BLaER1 (cell line): ENCODE measurements at regions not wholly inside any gene's neighbourhood (a gene's known extent, or its start where the extent isn't known, plus 50 kb on each side); places are given as distances from the start of the nearest gene placed in this dataset.
A peak's percentile ranks its signal among the peaks of the same experiment; 100 is the strongest.

Source experiments
- H3K27ac ChIP-seq: shearing (Covaris generic); formaldehyde crosslinking; 2 replicates; pipeline ENCODE4 v1.8.1; 2022
- H3K27me3 ChIP-seq: shearing (Covaris generic); formaldehyde crosslinking; 2 replicates; pipeline ENCODE4 v1.8.1; 2022
- H3K36me3 ChIP-seq: shearing (Covaris generic); formaldehyde crosslinking; 2 replicates; pipeline ENCODE4 v1.8.1; 2022
- H3K4me1 ChIP-seq: shearing (Covaris generic); formaldehyde crosslinking; 2 replicates; pipeline ENCODE4 v1.8.1; 2022
- H3K4me2 ChIP-seq: shearing (Covaris generic); formaldehyde crosslinking; 2 replicates; pipeline ENCODE4 v1.8.1; 2022
- H3K4me3 ChIP-seq: shearing (Covaris generic); formaldehyde crosslinking; 2 replicates; pipeline ENCODE4 v1.8.1; 2022
- H3K9ac ChIP-seq: shearing (Covaris generic); formaldehyde crosslinking; 2 replicates; pipeline ENCODE4 v1.8.1; 2022
- H3K9me3 ChIP-seq: shearing (Covaris generic); formaldehyde crosslinking; 2 replicates; pipeline ENCODE4 v1.8.1; 2022
- H4K20me1 ChIP-seq: shearing (Covaris generic); formaldehyde crosslinking; 2 replicates; pipeline ENCODE4 v1.8.1; 2022
- Cebpa-rat ChIP-seq: shearing (Covaris generic); IDR thresholded peaks from 2 replicates; pipeline ENCODE4 v1.8.1; 2022

GRCh38 chr18:45350404-45351156 lies 264.7 kb upstream of the SLC14A2 start:
- Histone ChIP-seq H3K36me3 (no peaks in the 10 kb centered on the region), H3K4me2 (no peak overlapping the region), H3K9me3 (no peaks in the 10 kb centered on the region), H3K4me1 (no peaks in the 10 kb centered on the region), H3K27me3 (no peaks in the 10 kb centered on the region), H3K4me3 (no peak overlapping the region), H4K20me1 (no peaks in the 10 kb centered on the region), H3K9ac (no peak overlapping the region), H3K27ac (no peak overlapping the region)
- no peak for TF ChIP-seq Cebpa-rat

- no peak overlapping the region for H3K4me3 ChIP-seq
- H3K36me3 ChIP-seq, result no peaks in the 10 kb centered on the region
- no peaks in the 10 kb centered on the region for H4K20me1 ChIP-seq
- H3K9me3 ChIP-seq, result no peaks in the 10 kb centered on the region
- H3K4me1 ChIP-seq, result peaks cover 9% of the 10 kb centered on the region; the same call in 1 of the 2 replicates
- no peak for TF ChIP-seq Cebpa-rat
- H3K4me2 ChIP-seq, result no peak overlapping the region
- H3K9ac ChIP-seq, result no peak overlapping the region
- no peaks in the 10 kb centered on the region for H3K27me3 ChIP-seq
- no peak overlapping the region for H3K27ac ChIP-seq
Measured at GRCh38 chr18:45352874-45353273, 262.4 kb upstream of the SLC14A2 start.

- no peak overlapping the region for H3K9ac ChIP-seq
- no peak overlapping the region for H3K4me2 ChIP-seq
- H4K20me1 ChIP-seq, result no peaks in the 10 kb centered on the region
- H3K27me3 ChIP-seq, result no peaks in the 10 kb centered on the region
- peaks cover 13% of the 10 kb centered on the region; the same call in 1 of the 2 replicates for H3K4me1 ChIP-seq
- no peaks in the 10 kb centered on the region for H3K36me3 ChIP-seq
- no peak for TF ChIP-seq Cebpa-rat
- no peak overlapping the region for H3K4me3 ChIP-seq
- H3K9me3 ChIP-seq, result no peaks in the 10 kb centered on the region
- no peak overlapping the region for H3K27ac ChIP-seq
Measured at GRCh38 chr18:45353530-45353929, 261.7 kb upstream of the SLC14A2 start.

- no peaks in the 10 kb centered on the region for H3K27me3 ChIP-seq
- no peak overlapping the region for H3K9ac ChIP-seq
- TF ChIP-seq Cebpa-rat, result no peak
- no peaks in the 10 kb centered on the region for H3K9me3 ChIP-seq
- H4K20me1 ChIP-seq, result no peaks in the 10 kb centered on the region
- no peaks in the 10 kb centered on the region for H3K36me3 ChIP-seq
- no peak overlapping the region for H3K4me2 ChIP-seq
- peaks cover 24% of the 10 kb centered on the region; the same call in 1 of the 2 replicates for H3K4me1 ChIP-seq
- H3K4me3 ChIP-seq, result no peak overlapping the region
- H3K27ac ChIP-seq, result no peak overlapping the region
Measured at GRCh38 chr18:45355944-45356520, 259.2 kb upstream of the SLC14A2 start.

- no peaks in the 10 kb centered on the region for H3K9me3 ChIP-seq
- H3K4me1 ChIP-seq, result peaks cover 24% of the 10 kb centered on the region; the same call in 1 of the 2 replicates
- TF ChIP-seq Cebpa-rat, result no peak
- no peak overlapping the region for H3K9ac ChIP-seq
- no peak overlapping the region; the same call in 1 of the 2 replicates for H3K4me2 ChIP-seq
- H3K36me3 ChIP-seq, result no peaks in the 10 kb centered on the region
- no peaks in the 10 kb centered on the region for H4K20me1 ChIP-seq
- H3K4me3 ChIP-seq, result no peak overlapping the region
- H3K27me3 ChIP-seq, result no peaks in the 10 kb centered on the region
- H3K27ac ChIP-seq, result no peak overlapping the region
Measured at GRCh38 chr18:45357686-45358470, 257.4 kb upstream of the SLC14A2 start.

- Histone ChIP-seq H3K9ac (no peak overlapping the region), H3K4me3 (no peak overlapping the region), H3K36me3 (no peaks in the 10 kb centered on the region), H3K27me3 (no peaks in the 10 kb centered on the region), H3K4me1 (peaks cover 24% of the 10 kb centered on the region; the same call in 1 of the 2 replicates), H3K9me3 (no peaks in the 10 kb centered on the region), H3K27ac (no peak overlapping the region), H4K20me1 (no peaks in the 10 kb centered on the region), H3K4me2 (0 out of 2 replicates have a peak overlapping the region, but pooled peaks have one; percentile 10)
- no peak for TF ChIP-seq Cebpa-rat
Measured at GRCh38 chr18:45359275-45360009, 255.8 kb upstream of the SLC14A2 start.

GRCh38 chr18:45361125-45361851 lies 254.0 kb upstream of the SLC14A2 start:
- Histone ChIP-seq H4K20me1 (no peaks in the 10 kb centered on the region), H3K27me3 (no peaks in the 10 kb centered on the region), H3K4me1 (peaks cover 24% of the 10 kb centered on the region; the same call in 1 of the 2 replicates), H3K4me2 (no peak overlapping the region), H3K9ac (no peak overlapping the region), H3K9me3 (no peaks in the 10 kb centered on the region), H3K4me3 (no peak overlapping the region), H3K27ac (no peak overlapping the region), H3K36me3 (no peaks in the 10 kb centered on the region)
- no peak for TF ChIP-seq Cebpa-rat

- no peak for TF ChIP-seq Cebpa-rat
- H3K27ac ChIP-seq, result no peak overlapping the region
- no peaks in the 10 kb centered on the region for H3K9me3 ChIP-seq
- no peak overlapping the region for H3K4me2 ChIP-seq
- H3K9ac ChIP-seq, result no peak overlapping the region
- H4K20me1 ChIP-seq, result no peaks in the 10 kb centered on the region
- H3K36me3 ChIP-seq, result no peaks in the 10 kb centered on the region
- H3K4me3 ChIP-seq, result no peak overlapping the region
- peaks cover 12% of the 10 kb centered on the region; the same call in 1 of the 2 replicates for H3K4me1 ChIP-seq
- no peaks in the 10 kb centered on the region for H3K27me3 ChIP-seq
Measured at GRCh38 chr18:45363196-45363595, 252.1 kb upstream of the SLC14A2 start.

GRCh38 chr18:45365835-45366234 lies 249.4 kb upstream of the SLC14A2 start:
- no peaks in the 10 kb centered on the region for H4K20me1 ChIP-seq
- no peaks in the 10 kb centered on the region for H3K9me3 ChIP-seq
- no peak overlapping the region for H3K4me2 ChIP-seq
- no peaks in the 10 kb centered on the region for H3K36me3 ChIP-seq
- H3K27me3 ChIP-seq, result no peaks in the 10 kb centered on the region
- TF ChIP-seq Cebpa-rat, result no peak
- H3K27ac ChIP-seq, result no peak overlapping the region
- H3K9ac ChIP-seq, result no peak overlapping the region
- H3K4me1 ChIP-seq, result peaks cover 13% of the 10 kb centered on the region
- no peak overlapping the region for H3K4me3 ChIP-seq
